ENCODE measurements at regions not wholly inside any gene's neighbourhood (a gene's known extent, or its start where the extent isn't known, plus 50 kb on each side); places are given as distances from the start of the nearest gene placed in this dataset.

DNA sequence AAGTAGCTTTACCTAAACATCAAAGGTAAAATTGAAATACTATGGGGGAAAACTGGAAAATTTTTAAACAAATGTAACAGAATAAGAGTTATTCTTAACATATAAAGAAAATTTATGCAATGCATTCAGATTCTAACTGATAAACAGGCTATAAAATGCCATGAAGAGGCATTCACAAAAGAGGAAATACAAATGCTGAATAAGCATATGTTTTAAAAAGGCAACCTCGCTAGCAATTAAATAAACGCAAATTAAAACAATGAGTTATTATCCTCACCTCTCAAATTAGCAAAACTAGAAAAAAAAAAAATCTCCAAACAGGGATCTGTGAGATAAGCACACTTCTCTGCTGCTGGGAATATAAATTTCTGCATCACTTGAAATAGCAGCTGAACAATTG lies 63.2 kb upstream of the BRINP1 start:
- DNase-seq (no peak), ATAC-seq (ENCODE audit: low read depth) (no peak)
- Mint-ChIP-seq H3K4me1 (no peaks in the 10 kb centered on the region), H3K27ac (no peak overlapping the region), H3K9me3 (ENCODE audit: insufficient read depth) (no peaks in the 10 kb centered on the region), H3K4me3 (no peak overlapping the region), H3K27me3 (no peaks in the 10 kb centered on the region)
- no peaks in the 10 kb centered on the region for H3K4me1 ChIP-seq (ENCODE audit: control insufficient read depth in 2 of 2, insufficient read depth in 2 of 2, low read length in 2 of 2)
- no peaks in the 10 kb centered on the region for H3K36me3 ChIP-seq (replicated peaks in 1 of 2; ENCODE audit: control extremely low read depth in 1 of 2, control insufficient read depth in 1 of 2, extremely low read depth in 1 of 2, insufficient read depth in 2 of 2, low read length in 1 of 2)
- no peak for TF ChIP-seq EZH2 (IDR thresholded peaks at IDR 0.05; ENCODE audit: borderline replicate concordance, insufficient read depth, low read depth, low read length, poor library complexity, severe bottlenecking)
- TF ChIP-seq, protein P1, sequence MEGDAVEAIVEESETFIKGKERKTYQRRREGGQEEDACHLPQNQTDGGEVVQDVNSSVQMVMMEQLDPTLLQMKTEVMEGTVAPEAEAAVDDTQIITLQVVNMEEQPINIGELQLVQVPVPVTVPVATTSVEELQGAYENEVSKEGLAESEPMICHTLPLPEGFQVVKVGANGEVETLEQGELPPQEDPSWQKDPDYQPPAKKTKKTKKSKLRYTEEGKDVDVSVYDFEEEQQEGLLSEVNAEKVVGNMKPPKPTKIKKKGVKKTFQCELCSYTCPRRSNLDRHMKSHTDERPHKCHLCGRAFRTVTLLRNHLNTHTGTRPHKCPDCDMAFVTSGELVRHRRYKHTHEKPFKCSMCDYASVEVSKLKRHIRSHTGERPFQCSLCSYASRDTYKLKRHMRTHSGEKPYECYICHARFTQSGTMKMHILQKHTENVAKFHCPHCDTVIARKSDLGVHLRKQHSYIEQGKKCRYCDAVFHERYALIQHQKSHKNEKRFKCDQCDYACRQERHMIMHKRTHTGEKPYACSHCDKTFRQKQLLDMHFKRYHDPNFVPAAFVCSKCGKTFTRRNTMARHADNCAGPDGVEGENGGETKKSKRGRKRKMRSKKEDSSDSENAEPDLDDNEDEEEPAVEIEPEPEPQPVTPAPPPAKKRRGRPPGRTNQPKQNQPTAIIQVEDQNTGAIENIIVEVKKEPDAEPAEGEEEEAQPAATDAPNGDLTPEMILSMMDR (IDR thresholded peaks at IDR 0.05), result no peak
- ChIA-PET POLR2A (no interaction called here), CTCF (no interaction called here)
- no peak overlapping the region for H2AFZ ChIP-seq (ENCODE audit: insufficient read depth, low read depth, low read length, poor library complexity, severe bottlenecking)
- no peaks in the 10 kb centered on the region for H4K20me1 ChIP-seq (ENCODE audit: control insufficient read depth, insufficient read depth, low read length, poor library complexity, severe bottlenecking)
- intact Hi-C loops (cut with micrococcal nuclease), result no loop called here
- H3K27me3 ChIP-seq (replicated peaks in 1 of 4; ENCODE audit: control extremely low read depth in 1 of 4, control insufficient read depth in 3 of 4, insufficient read depth in 4 of 4, low read length in 3 of 4), result no peaks in the 10 kb centered on the region
- H3K9me3 ChIP-seq (ENCODE audit: control extremely low read depth in 1 of 3, control insufficient read depth in 2 of 3, insufficient read depth in 1 of 3, low read length in 2 of 3), result no peaks in the 10 kb centered on the region
- no peak overlapping the region for H3K9ac ChIP-seq (ENCODE audit: low read length)
- H3K4me3 ChIP-seq (ENCODE audit: control extremely low read depth in 1 of 5, extremely low read depth in 1 of 5, insufficient read depth in 1 of 5, low read depth in 2 of 5, low read length in 4 of 5), result no peak overlapping the region
- no peak overlapping the region for H3K27ac ChIP-seq (ENCODE audit: low read length in 2 of 2)
- WGBS (ENCODE audit: insufficient coverage), result no CpG with 5 or more reads among the region's 2 CpGs
- H3K4me2 ChIP-seq (replicated peaks; ENCODE audit: low read depth, low read length, poor library complexity, severe bottlenecking), result no peak overlapping the region
- no peaks in the 10 kb centered on the region for H3K79me2 ChIP-seq (ENCODE audit: control insufficient read depth, insufficient read depth, low read length)

DNA sequence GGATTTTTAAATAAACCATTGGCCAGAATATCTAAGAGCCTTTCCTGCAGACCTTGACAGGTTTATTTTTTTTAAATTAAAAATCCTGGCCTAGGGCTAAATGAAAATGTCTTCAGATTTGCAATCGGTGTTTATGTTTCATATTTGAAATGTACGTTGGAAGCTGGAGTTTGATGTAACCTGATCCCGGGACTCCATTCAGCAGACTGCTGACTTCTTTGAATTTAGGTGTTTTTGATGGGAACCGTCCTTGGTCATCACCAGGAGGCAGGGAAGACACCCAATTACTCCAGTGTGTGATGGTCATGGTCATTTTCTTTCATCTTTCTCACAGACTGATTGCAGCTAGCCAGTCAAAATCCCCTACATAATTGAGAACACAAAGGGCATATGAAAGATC lies 60.1 kb upstream of the BRINP1 start:
- no peak overlapping the region for H3K4me3 Mint-ChIP-seq
- ATAC-seq (ENCODE audit: low read depth) (no peak), DNase-seq (no peak)
- Histone ChIP-seq H3K36me3 (replicated peaks in 1 of 2; ENCODE audit: control extremely low read depth in 1 of 2, control insufficient read depth in 1 of 2, extremely low read depth in 1 of 2, insufficient read depth in 2 of 2, low read length in 1 of 2) (no peaks in the 10 kb centered on the region), H3K27me3 (replicated peaks in 1 of 4; ENCODE audit: control extremely low read depth in 1 of 4, control insufficient read depth in 3 of 4, insufficient read depth in 4 of 4, low read length in 3 of 4) (no peaks in the 10 kb centered on the region), H3K4me3 (ENCODE audit: control extremely low read depth in 1 of 5, extremely low read depth in 1 of 5, insufficient read depth in 1 of 5, low read depth in 2 of 5, low read length in 4 of 5) (no peak overlapping the region), H3K27ac (ENCODE audit: low read length in 2 of 2) (no peak overlapping the region), H3K4me2 (replicated peaks; ENCODE audit: low read depth, low read length, poor library complexity, severe bottlenecking) (no peak overlapping the region), H2AFZ (ENCODE audit: insufficient read depth, low read depth, low read length, poor library complexity, severe bottlenecking) (no peak overlapping the region), H3K9me3 (ENCODE audit: control extremely low read depth in 1 of 3, control insufficient read depth in 2 of 3, insufficient read depth in 1 of 3, low read length in 2 of 3) (no peaks in the 10 kb centered on the region), H3K9ac (ENCODE audit: low read length) (no peak overlapping the region), H3K79me2 (ENCODE audit: control insufficient read depth, insufficient read depth, low read length) (no peaks in the 10 kb centered on the region), H4K20me1 (ENCODE audit: control insufficient read depth, insufficient read depth, low read length, poor library complexity, severe bottlenecking) (no peaks in the 10 kb centered on the region), H3K4me1 (ENCODE audit: control insufficient read depth in 2 of 2, insufficient read depth in 2 of 2, low read length in 2 of 2) (no peaks in the 10 kb centered on the region)
- no peaks in the 10 kb centered on the region for H3K27me3 Mint-ChIP-seq
- H3K9me3 Mint-ChIP-seq (ENCODE audit: insufficient read depth), result no peaks in the 10 kb centered on the region
- 89% methylated on average over 3 of the region's 4 CpGs for WGBS (ENCODE audit: insufficient coverage)
- no peaks in the 10 kb centered on the region for H3K4me1 Mint-ChIP-seq
- H3K27ac Mint-ChIP-seq, result no peak overlapping the region
- TF ChIP-seq EZH2 (IDR thresholded peaks at IDR 0.05; ENCODE audit: borderline replicate concordance, insufficient read depth, low read depth, low read length, poor library complexity, severe bottlenecking), result no peak
- TF ChIP-seq, protein P1 (IDR thresholded peaks at IDR 0.05), result no peak
- ChIA-PET POLR2A (no interaction called here), CTCF (no interaction called here)
- intact Hi-C loops (cut with micrococcal nuclease), result no loop called here
